ENCODE measurements at regions not wholly inside any gene's neighbourhood (a gene's known extent, or its start where the extent isn't known, plus 50 kb on each side); places are given as distances from the start of the nearest gene placed in this dataset.

DNA sequence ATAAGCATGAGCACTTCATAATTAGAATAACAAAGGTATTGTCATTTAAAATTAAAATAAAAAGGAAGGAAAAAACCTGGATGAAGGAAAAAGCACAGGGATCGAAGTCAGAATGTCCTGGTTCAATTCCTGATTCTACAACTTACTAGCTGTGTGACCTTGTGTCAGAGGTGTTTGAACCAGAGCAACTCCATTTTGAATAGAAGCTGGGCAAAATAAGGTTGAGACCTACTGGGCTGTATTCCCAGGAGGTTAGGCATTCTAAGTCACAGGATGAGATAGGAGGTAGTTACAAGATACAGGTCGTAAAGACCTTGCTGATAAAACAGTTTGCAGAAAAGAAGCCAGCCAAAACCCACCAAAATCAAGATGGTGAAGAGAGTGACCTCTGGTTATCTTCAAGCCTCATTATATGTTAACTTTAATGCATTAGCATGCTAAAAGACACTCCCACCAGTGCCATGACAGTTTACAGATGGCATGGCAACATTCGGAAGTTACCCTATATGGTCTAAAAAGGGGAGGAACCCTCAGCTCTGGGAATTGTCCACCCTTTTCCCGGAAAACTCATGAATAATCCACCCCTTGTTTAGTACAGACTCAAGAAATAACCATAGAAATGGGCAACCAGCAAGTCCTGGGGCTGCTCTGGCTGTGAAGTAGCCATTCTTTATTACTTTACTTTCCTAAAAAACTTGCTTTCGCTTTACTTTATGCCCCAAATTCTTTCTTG, 412.7 kb downstream of the PIK3R1 start:
- H4K20me1 ChIP-seq (replicated peaks; ENCODE audit: insufficient read depth), result no peaks in the 10 kb centered on the region
- DNase-seq (ENCODE audit: low spot score), result no peak
- no peaks in the 10 kb centered on the region for H3K27me3 ChIP-seq (ENCODE audit: insufficient read depth)
- H2AFZ ChIP-seq, result no peak overlapping the region
- TF ChIP-seq JUNB (IDR thresholded peaks at IDR 0.05; ENCODE audit: unreplicated experiment), result no peak
- no peak for TF ChIP-seq EZH2 (IDR thresholded peaks at IDR 0.05; ENCODE audit: low read depth, unreplicated experiment)
- no peak for TF ChIP-seq ZNF331 (CRISPR knock-in tag; IDR thresholded peaks at IDR 0.05; ENCODE audit: low read depth)
- no peak for TF ChIP-seq CTCF (conservative IDR thresholded peaks at IDR 0.05; ENCODE audit: low read depth in 2 of 2)
- TF ChIP-seq CREB1 (CRISPR knock-in tag; IDR thresholded peaks at IDR 0.05; ENCODE audit: low read depth), result no peak
- Mint-ChIP-seq H3K4me1 (peaks cover 7% of the 10 kb centered on the region; the same call in 1 of the 3 replicates), H3K27ac (no peak overlapping the region), H3K27me3 (ENCODE audit: insufficient read depth, low read depth, poor library complexity) (peaks cover 5% of the 10 kb centered on the region), H3K9me3 (no peaks in the 10 kb centered on the region; the same call in 2 of the 3 replicates), H3K36me3 (ENCODE audit: low read depth) (no peaks in the 10 kb centered on the region), H3K4me3 (no peak overlapping the region)
- no peaks in the 10 kb centered on the region; the same call in 1 of the 2 replicates for H3K4me1 ChIP-seq (ENCODE audit: insufficient read depth)
- H3K4me3 ChIP-seq, result no peak overlapping the region
- H3K27ac ChIP-seq (ENCODE audit: low read depth), result no peak overlapping the region
- H3K79me2 ChIP-seq (replicated peaks; ENCODE audit: insufficient read depth), result no peaks in the 10 kb centered on the region
- H3K9me2 ChIP-seq (ENCODE audit: insufficient read depth), result no peaks in the 10 kb centered on the region
- no peaks in the 10 kb centered on the region for H3F3A ChIP-seq (replicated peaks; ENCODE audit: low read depth)
- H3K4me2 ChIP-seq, result no peak overlapping the region
- no peak for ATAC-seq
- no peaks in the 10 kb centered on the region for H3K36me3 ChIP-seq (ENCODE audit: insufficient read depth)

GRCh38 chr5:68630354-68630753, 414.8 kb downstream of the PIK3R1 start:
- H3K27ac ChIP-seq (ENCODE audit: low read depth), result no peak overlapping the region
- H3K79me2 ChIP-seq (replicated peaks; ENCODE audit: insufficient read depth), result no peaks in the 10 kb centered on the region
- no peaks in the 10 kb centered on the region for H3K27me3 ChIP-seq (ENCODE audit: insufficient read depth)
- H3K4me2 ChIP-seq, result no peak overlapping the region
- H3K9me3 Mint-ChIP-seq, result no peaks in the 10 kb centered on the region
- H3K4me1 ChIP-seq (ENCODE audit: insufficient read depth), result no peaks in the 10 kb centered on the region; the same call in 1 of the 2 replicates
- ATAC-seq (no peak), DNase-seq (ENCODE audit: low spot score) (no peak)
- no peak overlapping the region for H3K4me3 Mint-ChIP-seq
- H3K9me2 ChIP-seq (ENCODE audit: insufficient read depth), result peaks cover 5% of the 10 kb centered on the region; the same call in 1 of the 2 replicates
- H3K4me3 ChIP-seq, result no peak overlapping the region
- H3K36me3 Mint-ChIP-seq (ENCODE audit: low read depth), result no peaks in the 10 kb centered on the region
- peaks cover 5% of the 10 kb centered on the region for H3K27me3 Mint-ChIP-seq (ENCODE audit: insufficient read depth, low read depth, poor library complexity)
- H2AFZ ChIP-seq, result no peak overlapping the region
- H3F3A ChIP-seq (replicated peaks; ENCODE audit: low read depth), result no peaks in the 10 kb centered on the region
- H3K27ac Mint-ChIP-seq, result no peak overlapping the region
- H3K4me1 Mint-ChIP-seq, result peaks cover 7% of the 10 kb centered on the region; the same call in 1 of the 3 replicates
- no peaks in the 10 kb centered on the region for H3K36me3 ChIP-seq (ENCODE audit: insufficient read depth)
- H4K20me1 ChIP-seq (replicated peaks; ENCODE audit: insufficient read depth), result no peaks in the 10 kb centered on the region
- no peak for TF ChIP-seq STAT1 (IDR thresholded peaks at IDR 0.05; ENCODE audit: unreplicated experiment)
- TF ChIP-seq NANOG (IDR thresholded peaks at IDR 0.05; ENCODE audit: borderline replicate concordance), result no peak
- TF ChIP-seq, protein P1, sequence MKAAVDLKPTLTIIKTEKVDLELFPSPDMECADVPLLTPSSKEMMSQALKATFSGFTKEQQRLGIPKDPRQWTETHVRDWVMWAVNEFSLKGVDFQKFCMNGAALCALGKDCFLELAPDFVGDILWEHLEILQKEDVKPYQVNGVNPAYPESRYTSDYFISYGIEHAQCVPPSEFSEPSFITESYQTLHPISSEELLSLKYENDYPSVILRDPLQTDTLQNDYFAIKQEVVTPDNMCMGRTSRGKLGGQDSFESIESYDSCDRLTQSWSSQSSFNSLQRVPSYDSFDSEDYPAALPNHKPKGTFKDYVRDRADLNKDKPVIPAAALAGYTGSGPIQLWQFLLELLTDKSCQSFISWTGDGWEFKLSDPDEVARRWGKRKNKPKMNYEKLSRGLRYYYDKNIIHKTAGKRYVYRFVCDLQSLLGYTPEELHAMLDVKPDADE (IDR thresholded peaks at IDR 0.05), result no peak
- TF ChIP-seq, protein P2, sequence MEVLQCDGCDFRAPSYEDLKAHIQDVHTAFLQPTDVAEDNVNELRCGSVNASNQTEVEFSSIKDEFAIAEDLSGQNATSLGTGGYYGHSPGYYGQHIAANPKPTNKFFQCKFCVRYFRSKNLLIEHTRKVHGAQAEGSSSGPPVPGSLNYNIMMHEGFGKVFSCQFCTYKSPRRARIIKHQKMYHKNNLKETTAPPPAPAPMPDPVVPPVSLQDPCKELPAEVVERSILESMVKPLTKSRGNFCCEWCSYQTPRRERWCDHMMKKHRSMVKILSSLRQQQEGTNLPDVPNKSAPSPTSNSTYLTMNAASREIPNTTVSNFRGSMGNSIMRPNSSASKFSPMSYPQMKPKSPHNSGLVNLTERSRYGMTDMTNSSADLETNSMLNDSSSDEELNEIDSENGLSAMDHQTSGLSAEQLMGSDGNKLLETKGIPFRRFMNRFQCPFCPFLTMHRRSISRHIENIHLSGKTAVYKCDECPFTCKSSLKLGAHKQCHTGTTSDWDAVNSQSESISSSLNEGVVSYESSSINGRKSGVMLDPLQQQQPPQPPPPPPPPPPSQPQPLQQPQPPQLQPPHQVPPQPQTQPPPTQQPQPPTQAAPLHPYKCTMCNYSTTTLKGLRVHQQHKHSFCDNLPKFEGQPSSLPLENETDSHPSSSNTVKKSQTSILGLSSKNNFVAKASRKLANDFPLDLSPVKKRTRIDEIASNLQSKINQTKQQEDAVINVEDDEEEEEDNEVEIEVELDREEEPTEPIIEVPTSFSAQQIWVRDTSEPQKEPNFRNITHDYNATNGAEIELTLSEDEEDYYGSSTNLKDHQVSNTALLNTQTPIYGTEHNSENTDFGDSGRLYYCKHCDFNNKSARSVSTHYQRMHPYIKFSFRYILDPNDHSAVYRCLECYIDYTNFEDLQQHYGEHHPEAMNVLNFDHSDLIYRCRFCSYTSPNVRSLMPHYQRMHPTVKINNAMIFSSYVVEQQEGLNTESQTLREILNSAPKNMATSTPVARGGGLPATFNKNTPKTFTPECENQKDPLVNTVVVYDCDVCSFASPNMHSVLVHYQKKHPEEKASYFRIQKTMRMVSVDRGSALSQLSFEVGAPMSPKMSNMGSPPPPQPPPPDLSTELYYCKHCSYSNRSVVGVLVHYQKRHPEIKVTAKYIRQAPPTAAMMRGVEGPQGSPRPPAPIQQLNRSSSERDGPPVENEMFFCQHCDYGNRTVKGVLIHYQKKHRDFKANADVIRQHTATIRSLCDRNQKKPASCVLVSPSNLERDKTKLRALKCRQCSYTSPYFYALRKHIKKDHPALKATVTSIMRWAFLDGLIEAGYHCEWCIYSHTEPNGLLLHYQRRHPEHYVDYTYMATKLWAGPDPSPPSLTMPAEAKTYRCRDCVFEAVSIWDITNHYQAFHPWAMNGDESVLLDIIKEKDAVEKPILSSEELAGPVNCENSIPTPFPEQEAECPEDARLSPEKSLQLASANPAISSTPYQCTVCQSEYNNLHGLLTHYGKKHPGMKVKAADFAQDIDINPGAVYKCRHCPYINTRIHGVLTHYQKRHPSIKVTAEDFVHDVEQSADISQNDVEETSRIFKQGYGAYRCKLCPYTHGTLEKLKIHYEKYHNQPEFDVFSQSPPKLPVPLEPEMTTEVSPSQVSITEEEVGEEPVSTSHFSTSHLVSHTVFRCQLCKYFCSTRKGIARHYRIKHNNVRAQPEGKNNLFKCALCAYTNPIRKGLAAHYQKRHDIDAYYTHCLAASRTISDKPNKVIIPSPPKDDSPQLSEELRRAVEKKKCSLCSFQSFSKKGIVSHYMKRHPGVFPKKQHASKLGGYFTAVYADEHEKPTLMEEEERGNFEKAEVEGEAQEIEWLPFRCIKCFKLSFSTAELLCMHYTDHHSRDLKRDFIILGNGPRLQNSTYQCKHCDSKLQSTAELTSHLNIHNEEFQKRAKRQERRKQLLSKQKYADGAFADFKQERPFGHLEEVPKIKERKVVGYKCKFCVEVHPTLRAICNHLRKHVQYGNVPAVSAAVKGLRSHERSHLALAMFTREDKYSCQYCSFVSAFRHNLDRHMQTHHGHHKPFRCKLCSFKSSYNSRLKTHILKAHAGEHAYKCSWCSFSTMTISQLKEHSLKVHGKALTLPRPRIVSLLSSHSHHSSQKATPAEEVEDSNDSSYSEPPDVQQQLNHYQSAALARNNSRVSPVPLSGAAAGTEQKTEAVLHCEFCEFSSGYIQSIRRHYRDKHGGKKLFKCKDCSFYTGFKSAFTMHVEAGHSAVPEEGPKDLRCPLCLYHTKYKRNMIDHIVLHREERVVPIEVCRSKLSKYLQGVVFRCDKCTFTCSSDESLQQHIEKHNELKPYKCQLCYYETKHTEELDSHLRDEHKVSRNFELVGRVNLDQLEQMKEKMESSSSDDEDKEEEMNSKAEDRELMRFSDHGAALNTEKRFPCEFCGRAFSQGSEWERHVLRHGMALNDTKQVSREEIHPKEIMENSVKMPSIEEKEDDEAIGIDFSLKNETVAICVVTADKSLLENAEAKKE (CRISPR knock-in tag; IDR thresholded peaks at IDR 0.05), result no peak
- TF ChIP-seq CTCF (conservative IDR thresholded peaks at IDR 0.05; ENCODE audit: low read depth in 2 of 2), result no peak
- TF ChIP-seq EZH2phosphoT487 (IDR thresholded peaks at IDR 0.05; ENCODE audit: unreplicated experiment), result no peak

All from GM23338 (cell line).